SK-N-SH treated with all-trans-retinoic acid at 6 μM for 48 hours (cell line): ENCODE measurements at regions not wholly inside any gene's neighbourhood (a gene's known extent, or its start where the extent isn't known, plus 50 kb on each side); places are given as distances from the start of the nearest gene placed in this dataset.

ENCODE experiments used
- ATAC-seq: fragments of 200-7000 bp; cut with Tn5 transposase; 3 replicates; pipeline ENCODE4 v1.9.1; 2020; ENCODE audit warnings: mild to moderate bottlenecking, moderate library complexity
- ARNTL ChIP-seq: fragments of 450-650 bp; formaldehyde crosslinking; IDR thresholded peaks from 2 replicates; pipeline ENCODE4 v1.5.0; 2020; ENCODE audit warnings: low read depth, mild to moderate bottlenecking, moderate library complexity, borderline replicate concordance
- CREB5 ChIP-seq: fragments of 250-450 bp; sonication (Bioruptor Pico); IDR thresholded peaks from 2 replicates; pipeline ENCODE4 v1.5.1; 2020; ENCODE audit warnings: low read depth, mild to moderate bottlenecking, moderate library complexity
- CSDC2 ChIP-seq: fragments of 250-450 bp; sonication (Bioruptor Pico); IDR thresholded peaks from 2 replicates; pipeline ENCODE4 v1.5.0; 2020; ENCODE audit warnings: mild to moderate bottlenecking, moderate library complexity
- GLIS3 ChIP-seq: fragments of 250-450 bp; sonication (Bioruptor Pico); IDR thresholded peaks from 2 replicates; pipeline ENCODE4 v1.5.0; 2020; ENCODE audit warnings: mild to moderate bottlenecking, moderate library complexity
- ISL1 ChIP-seq: fragments of 250-450 bp; sonication (Bioruptor Pico); IDR thresholded peaks from 2 replicates; pipeline ENCODE4 v2.1.2; 2022; ENCODE audit warnings: mild to moderate bottlenecking, moderate library complexity
- OSR1 ChIP-seq: fragments of 250-450 bp; sonication (Bioruptor Pico); IDR thresholded peaks from 2 replicates; pipeline ENCODE4 v1.8.0; 2022; ENCODE audit warnings: moderate library complexity, mild to moderate bottlenecking, inconsistent platforms
- PATZ1 ChIP-seq: fragments of 250-450 bp; sonication (Bioruptor Pico); IDR thresholded peaks from 2 replicates; pipeline ENCODE4 v1.8.0; 2020; ENCODE audit warnings: mild to moderate bottlenecking, moderate library complexity, borderline replicate concordance
- RARB ChIP-seq: fragments of 250-450 bp; sonication (Bioruptor Pico); IDR thresholded peaks from 2 replicates; pipeline ENCODE4 v1.8.0; 2021; ENCODE audit warnings: mild to moderate bottlenecking, moderate library complexity
- SNAI2 ChIP-seq: fragments of 250-450 bp; sonication (Bioruptor Pico); IDR thresholded peaks from 2 replicates; pipeline ENCODE4 v1.5.0; 2020; ENCODE audit warnings: mild to moderate bottlenecking, moderate library complexity
- TOX ChIP-seq: fragments of 250-450 bp; sonication (Bioruptor Pico); IDR thresholded peaks from 2 replicates; pipeline ENCODE4 v1.8.0; 2021; ENCODE audit warnings: mild to moderate bottlenecking, moderate library complexity, borderline replicate concordance
- ZC3H10 ChIP-seq: fragments of 250-450 bp; sonication (Bioruptor Pico); IDR thresholded peaks from 2 replicates; pipeline ENCODE4 v1.5.1; 2021; ENCODE audit warnings: mild to moderate bottlenecking, moderate library complexity
- ZFP3 ChIP-seq: fragments of 250-450 bp; sonication (Bioruptor Pico); IDR thresholded peaks from 2 replicates; pipeline ENCODE4 v1.5.0; 2020; ENCODE audit warnings: mild to moderate bottlenecking, moderate library complexity
- ZFP30 ChIP-seq: fragments of 450-650 bp; formaldehyde crosslinking; IDR thresholded peaks from 2 replicates; pipeline ENCODE4 v1.5.0; 2022; ENCODE audit warnings: mild to moderate bottlenecking, moderate library complexity
- ZNF565 ChIP-seq: fragments of 450-650 bp; formaldehyde crosslinking; conservative IDR thresholded peaks from 2 replicates; pipeline ENCODE4 v1.5.0; 2020; ENCODE audit warnings: low read depth, mild to moderate bottlenecking, moderate library complexity
- ZNF70 ChIP-seq: fragments of 450-650 bp; formaldehyde crosslinking; IDR thresholded peaks from 2 replicates; pipeline ENCODE4 v1.5.0; 2020; ENCODE audit warnings: mild to moderate bottlenecking, moderate library complexity
- ZNF8 ChIP-seq: fragments of 450-650 bp; formaldehyde crosslinking; IDR thresholded peaks from 2 replicates; pipeline ENCODE4 v1.5.0; 2020; ENCODE audit warnings: mild to moderate bottlenecking, moderate library complexity
- TF ChIP-seq, protein P1 (sequence below): fragments of 250-450 bp; sonication (Bioruptor Pico); IDR thresholded peaks from 2 replicates; pipeline ENCODE4 v1.5.1; 2021; ENCODE audit warnings: mild to moderate bottlenecking, moderate library complexity
- TF ChIP-seq, protein P2 (sequence below): fragments of 250-450 bp; sonication (Bioruptor Pico); IDR thresholded peaks from 2 replicates; pipeline ENCODE4 v1.8.0; 2021; ENCODE audit warnings: low read depth, mild to moderate bottlenecking, moderate library complexity, borderline replicate concordance

DNA sequence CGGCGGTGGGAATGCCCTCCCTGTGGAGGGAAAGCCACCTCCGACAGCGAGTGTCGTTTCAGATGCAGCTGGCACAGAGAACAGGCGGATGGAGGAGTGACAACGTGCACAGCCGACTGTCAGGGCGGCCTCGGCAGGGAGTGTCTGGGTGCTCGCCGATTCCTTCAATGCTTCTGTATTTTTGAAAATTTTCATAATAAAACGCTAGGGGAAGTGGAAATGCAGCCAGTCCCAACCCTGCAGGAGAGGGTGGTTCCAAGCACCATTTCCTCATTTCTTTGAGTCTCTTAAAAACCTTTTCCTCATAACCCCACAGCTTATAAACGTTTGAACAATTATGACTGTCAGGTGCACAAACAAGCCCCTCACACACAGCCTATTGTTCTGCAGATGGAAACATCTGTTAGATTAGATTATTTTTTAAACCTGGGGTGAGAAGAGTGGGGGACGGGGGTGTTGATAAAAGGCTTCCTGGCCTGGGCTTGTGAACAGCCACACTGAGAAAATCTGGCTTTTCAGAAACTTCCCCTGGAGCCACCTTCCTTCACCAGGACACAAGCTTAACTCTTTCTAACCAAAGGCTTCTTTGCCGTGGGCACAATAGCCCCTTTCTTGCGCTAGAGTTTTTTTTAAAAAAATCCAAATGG lies 228.9 kb downstream of the ANKRD60 start:
- no peak for ATAC-seq
- no peak for TF ChIP-seq ZC3H10 (CRISPR knock-in tag)
- no peak for TF ChIP-seq GLIS3
- no peak for TF ChIP-seq TOX (CRISPR knock-in tag)
- TF ChIP-seq ISL1 = no peak
- TF ChIP-seq ARNTL (CRISPR knock-in tag) = no peak
- TF ChIP-seq, protein P1, sequence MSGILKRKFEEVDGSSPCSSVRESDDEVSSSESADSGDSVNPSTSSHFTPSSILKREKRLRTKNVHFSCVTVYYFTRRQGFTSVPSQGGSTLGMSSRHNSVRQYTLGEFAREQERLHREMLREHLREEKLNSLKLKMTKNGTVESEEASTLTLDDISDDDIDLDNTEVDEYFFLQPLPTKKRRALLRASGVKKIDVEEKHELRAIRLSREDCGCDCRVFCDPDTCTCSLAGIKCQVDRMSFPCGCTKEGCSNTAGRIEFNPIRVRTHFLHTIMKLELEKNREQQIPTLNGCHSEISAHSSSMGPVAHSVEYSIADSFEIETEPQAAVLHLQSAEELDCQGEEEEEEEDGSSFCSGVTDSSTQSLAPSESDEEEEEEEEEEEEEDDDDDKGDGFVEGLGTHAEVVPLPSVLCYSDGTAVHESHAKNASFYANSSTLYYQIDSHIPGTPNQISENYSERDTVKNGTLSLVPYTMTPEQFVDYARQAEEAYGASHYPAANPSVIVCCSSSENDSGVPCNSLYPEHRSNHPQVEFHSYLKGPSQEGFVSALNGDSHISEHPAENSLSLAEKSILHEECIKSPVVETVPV (CRISPR knock-in tag) = no peak
- no peak for TF ChIP-seq CSDC2 (CRISPR knock-in tag)
- TF ChIP-seq ZNF8 = no peak
- no peak for TF ChIP-seq ZFP3 (CRISPR knock-in tag)
- TF ChIP-seq ZNF70 (CRISPR knock-in tag) = no peak

GRCh38 chr20:57998981-57999464 lies 229.4 kb downstream of the ANKRD60 start:
- no peak for TF ChIP-seq CSDC2 (CRISPR knock-in tag)
- no peak for TF ChIP-seq RARB (CRISPR knock-in tag)
- TF ChIP-seq ZNF70 (CRISPR knock-in tag) = no peak
- no peak for TF ChIP-seq ZNF565
- no peak for TF ChIP-seq PATZ1 (CRISPR knock-in tag)
- no peak for TF ChIP-seq SNAI2 (CRISPR knock-in tag)
- TF ChIP-seq ZFP30 = no peak
- TF ChIP-seq, protein P2, sequence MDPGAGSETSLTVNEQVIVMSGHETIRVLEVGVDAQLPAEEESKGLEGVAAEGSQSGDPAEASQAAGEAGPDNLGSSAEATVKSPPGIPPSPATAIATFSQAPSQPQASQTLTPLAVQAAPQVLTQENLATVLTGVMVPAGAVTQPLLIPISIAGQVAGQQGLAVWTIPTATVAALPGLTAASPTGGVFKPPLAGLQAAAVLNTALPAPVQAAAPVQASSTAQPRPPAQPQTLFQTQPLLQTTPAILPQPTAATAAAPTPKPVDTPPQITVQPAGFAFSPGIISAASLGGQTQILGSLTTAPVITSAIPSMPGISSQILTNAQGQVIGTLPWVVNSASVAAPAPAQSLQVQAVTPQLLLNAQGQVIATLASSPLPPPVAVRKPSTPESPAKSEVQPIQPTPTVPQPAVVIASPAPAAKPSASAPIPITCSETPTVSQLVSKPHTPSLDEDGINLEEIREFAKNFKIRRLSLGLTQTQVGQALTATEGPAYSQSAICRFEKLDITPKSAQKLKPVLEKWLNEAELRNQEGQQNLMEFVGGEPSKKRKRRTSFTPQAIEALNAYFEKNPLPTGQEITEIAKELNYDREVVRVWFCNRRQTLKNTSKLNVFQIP (CRISPR knock-in tag) = no peak
- TF ChIP-seq, protein P1 (CRISPR knock-in tag) = no peak
- no peak for TF ChIP-seq CREB5 (CRISPR knock-in tag)
- no peak for TF ChIP-seq ISL1
- TF ChIP-seq, all 23 proteins: peak for 0
- no peak for ATAC-seq

- TF ChIP-seq CREB5 (CRISPR knock-in tag) = no peak
- TF ChIP-seq OSR1 (CRISPR knock-in tag) = no peak
- TF ChIP-seq TOX (CRISPR knock-in tag) = no peak
- no peak for TF ChIP-seq RARB (CRISPR knock-in tag)
- TF ChIP-seq, all 23 proteins: peak for 0
- no peak for ATAC-seq
Observed at GRCh38 chr20:57998276-57998675, 230.2 kb downstream of the ANKRD60 start.
